22Rv1 (cell line): ENCODE measurements at regions not wholly inside any gene's neighbourhood (a gene's known extent, or its start where the extent isn't known, plus 50 kb on each side); places are given as distances from the start of the nearest gene placed in this dataset.

Experiments
- CTCF ChIP-seq: fragments of 450-650 bp; IDR thresholded peaks from 2 replicates; pipeline ENCODE4 v1.5.1; 2017; ENCODE audit warnings: mild to moderate bottlenecking
- ZFX ChIP-seq: fragments of 450-650 bp; IDR thresholded peaks from 2 replicates; pipeline ENCODE4 v1.6.1; 2017; ENCODE audit warnings: antibody characterized with exemption, borderline replicate concordance

DNA sequence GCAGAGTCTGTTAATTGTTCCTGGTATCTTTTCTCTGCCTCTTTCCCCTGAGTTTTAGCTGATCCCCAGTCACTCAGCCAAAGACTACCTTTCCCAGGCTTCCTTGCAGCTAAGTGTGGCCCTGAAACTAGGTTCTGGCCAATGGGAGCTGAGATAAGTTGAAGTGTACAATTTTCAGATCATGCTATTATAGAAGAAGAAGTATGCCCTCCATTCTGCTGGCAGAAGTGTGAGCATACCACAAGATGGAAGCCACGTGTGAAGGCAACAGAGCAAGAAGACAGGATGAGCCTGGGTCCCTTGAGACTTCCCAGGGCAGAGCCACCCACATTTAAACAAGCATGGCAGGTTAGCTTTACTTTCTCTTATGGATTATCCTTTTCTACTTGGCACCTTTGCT is 273.2 kb downstream of the HIVEP2 start:
- no peak for TF ChIP-seq CTCF
- TF ChIP-seq ZFX: no peak
